Breast epithelium (tissue), 4 donors: ENCODE measurements at regions not wholly inside any gene's neighbourhood (a gene's known extent, or its start where the extent isn't known, plus 50 kb on each side); places are given as distances from the start of the nearest gene placed in this dataset.
A peak's percentile ranks its signal among the peaks of the same experiment; 100 is the strongest.
"Not testable (repeated sequence)": the region's sequence is repeated elsewhere in the genome, so short reads cannot be mapped to it uniquely, and the experiment has no call there.

Source experiments
- DNase-seq, 2 donors: peaks; one replicate each; pipeline ENCODE4 v3.0.0-alpha.2; 2019; ENCODE audit warnings: low spot score in 2 of 2
- H3K27ac ChIP-seq, 2 donors: fragments of 200-600 bp; sonication (generic) in 1 of 2; one replicate each; pipeline ENCODE4 v1.5.1; 2016 to 2019; ENCODE audit warnings: mild to moderate bottlenecking in 1 of 2
- H3K27me3 ChIP-seq, 2 donors: fragments of 200-600 bp; sonication (generic) in 1 of 2; one replicate each; pipeline versions ENCODE4 v1.5.1 to v1.6.0; 2017 to 2019; ENCODE audit warnings: control low read depth in 1 of 2, mild to moderate bottlenecking in 1 of 2
- H3K36me3 ChIP-seq: fragments of 200-600 bp; one replicate; pipeline ENCODE4 v1.5.1; 2019
- H3K4me1 ChIP-seq, 2 donors: fragments of 200-600 bp; sonication (generic); one replicate each; pipeline ENCODE4 v1.5.1; 2016 to 2019; ENCODE audit warnings: control low read depth in 1 of 2
- H3K4me3 ChIP-seq, 3 donors: fragments of 200-600 bp; sonication (generic); 1 replicate in 2 of 3; 2 replicates in 1 of 3; pipeline ENCODE4 v1.5.1; 2016 to 2019; ENCODE audit warnings: mild to moderate bottlenecking in 3 of 3, moderate library complexity in 2 of 3
- H3K9me3 ChIP-seq, 2 donors: fragments of 200-600 bp; sonication (generic) in 1 of 2; one replicate each; pipeline ENCODE4 v1.5.1; 2016 to 2019; ENCODE audit warnings: control low read depth in 1 of 2
- POLR2A ChIP-seq: fragments of 450-650 bp; IDR thresholded peaks from one replicate; pipeline ENCODE4 v1.6.1; 2016; ENCODE audit warnings: antibody characterized with exemption, mild to moderate bottlenecking, moderate library complexity
- POLR2AphosphoS5 ChIP-seq, 3 donors: sonication (generic); formaldehyde crosslinking; IDR thresholded peaks; one replicate each; pipeline ENCODE4 v1.6.1; 2017; ENCODE audit warnings: antibody characterized with exemption in 3 of 3
- intact Hi-C: fragments of 100-400 bp; cut with DNase I; formaldehyde crosslinking; loops from one replicate; pipeline ENCODE4 v1.15.1; 2023; ENCODE audit warnings: low total_unique reads
- TF ChIP-seq, protein P1 (sequence below), 3 donors: fragments of 450-650 bp; IDR thresholded peaks; one replicate each; pipeline ENCODE4 v1.5.1; 2016 to 2017; ENCODE audit warnings: antibody characterized with exemption in 3 of 3, mild to moderate bottlenecking in 3 of 3, moderate library complexity in 3 of 3

DNA sequence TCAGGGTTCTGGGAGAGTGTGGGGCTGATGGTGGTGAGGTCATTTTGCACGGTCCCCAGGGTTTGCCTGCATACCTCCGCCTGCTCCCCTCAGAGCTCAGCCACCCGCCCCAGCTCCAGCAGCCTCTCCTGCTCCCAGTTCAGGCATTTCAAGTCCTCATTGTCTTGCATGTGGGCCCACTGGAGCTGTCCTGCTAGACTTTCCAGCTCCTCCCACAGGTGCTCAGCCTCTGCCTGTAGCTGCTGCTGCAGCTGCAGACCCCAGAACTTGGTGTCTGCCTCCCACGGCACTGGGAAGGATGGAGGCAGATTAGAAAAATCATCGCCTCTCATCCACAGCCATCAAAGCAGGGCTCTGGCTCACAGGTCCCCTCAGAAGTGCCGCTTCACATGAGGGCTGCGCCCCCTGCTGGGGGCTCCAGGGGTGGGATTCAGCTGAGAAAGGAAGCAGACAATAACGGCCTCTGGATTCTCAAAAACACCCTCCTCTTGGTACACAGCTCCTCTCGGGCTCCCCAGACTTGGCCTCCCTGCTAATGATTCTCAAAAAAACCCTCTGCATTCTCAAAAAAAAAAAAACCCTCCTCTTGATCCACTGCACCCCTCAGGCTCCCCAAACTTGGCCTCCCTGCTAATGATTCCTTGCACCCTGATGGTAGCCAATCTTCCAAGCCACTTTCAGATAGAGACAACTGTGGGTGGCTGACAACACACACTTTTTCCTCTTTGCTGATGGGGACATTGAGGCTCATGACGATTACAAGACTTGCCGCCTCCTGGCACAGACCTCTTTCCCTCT lies 89.3 kb upstream of the C2CD4B start:
- no peaks in the 10 kb centered on the region for H3K9me3 ChIP-seq
- no peaks in the 10 kb centered on the region for H3K27me3 ChIP-seq
- H3K4me1 ChIP-seq, result no peaks in the 10 kb centered on the region
- no peak overlapping the region for H3K27ac ChIP-seq
- H3K4me3 ChIP-seq, result no peak overlapping the region
- TF ChIP-seq, protein P1, sequence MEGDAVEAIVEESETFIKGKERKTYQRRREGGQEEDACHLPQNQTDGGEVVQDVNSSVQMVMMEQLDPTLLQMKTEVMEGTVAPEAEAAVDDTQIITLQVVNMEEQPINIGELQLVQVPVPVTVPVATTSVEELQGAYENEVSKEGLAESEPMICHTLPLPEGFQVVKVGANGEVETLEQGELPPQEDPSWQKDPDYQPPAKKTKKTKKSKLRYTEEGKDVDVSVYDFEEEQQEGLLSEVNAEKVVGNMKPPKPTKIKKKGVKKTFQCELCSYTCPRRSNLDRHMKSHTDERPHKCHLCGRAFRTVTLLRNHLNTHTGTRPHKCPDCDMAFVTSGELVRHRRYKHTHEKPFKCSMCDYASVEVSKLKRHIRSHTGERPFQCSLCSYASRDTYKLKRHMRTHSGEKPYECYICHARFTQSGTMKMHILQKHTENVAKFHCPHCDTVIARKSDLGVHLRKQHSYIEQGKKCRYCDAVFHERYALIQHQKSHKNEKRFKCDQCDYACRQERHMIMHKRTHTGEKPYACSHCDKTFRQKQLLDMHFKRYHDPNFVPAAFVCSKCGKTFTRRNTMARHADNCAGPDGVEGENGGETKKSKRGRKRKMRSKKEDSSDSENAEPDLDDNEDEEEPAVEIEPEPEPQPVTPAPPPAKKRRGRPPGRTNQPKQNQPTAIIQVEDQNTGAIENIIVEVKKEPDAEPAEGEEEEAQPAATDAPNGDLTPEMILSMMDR (IDR thresholded peaks at IDR 0.05), result peak in 1 of 3 donors; percentile 36
- no peak for TF ChIP-seq POLR2AphosphoS5 (IDR thresholded peaks at IDR 0.05)
- no peak for DNase-seq
- intact Hi-C loops, result no loop called here
- no peaks in the 10 kb centered on the region for H3K36me3 ChIP-seq

DNA sequence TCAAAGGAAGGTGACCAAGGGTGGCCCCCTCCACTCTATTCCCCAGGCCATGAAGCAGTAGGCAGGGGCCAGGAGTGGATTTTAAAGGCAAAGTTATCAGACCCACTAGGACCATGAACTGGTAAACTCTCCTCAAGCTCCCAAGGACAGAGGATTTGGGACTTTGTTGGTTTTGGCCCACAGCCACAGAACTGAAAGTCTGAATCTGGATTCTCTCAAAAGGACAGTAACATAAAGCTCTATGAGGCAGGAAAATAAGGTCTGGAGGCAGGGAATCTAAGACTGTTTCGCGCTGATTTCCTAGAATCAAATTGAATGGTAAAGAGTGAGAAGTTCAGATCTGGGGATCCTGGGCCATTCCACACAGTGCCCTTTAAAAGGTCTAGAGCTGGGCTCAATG lies 91.3 kb upstream of the C2CD4B start:
- H3K9me3 ChIP-seq, H3K27me3 ChIP-seq, H3K27ac ChIP-seq, intact Hi-C loops, H3K36me3 ChIP-seq, H3K4me3 ChIP-seq, DNase-seq, H3K4me1 ChIP-seq: not testable (repeated sequence)

DNA sequence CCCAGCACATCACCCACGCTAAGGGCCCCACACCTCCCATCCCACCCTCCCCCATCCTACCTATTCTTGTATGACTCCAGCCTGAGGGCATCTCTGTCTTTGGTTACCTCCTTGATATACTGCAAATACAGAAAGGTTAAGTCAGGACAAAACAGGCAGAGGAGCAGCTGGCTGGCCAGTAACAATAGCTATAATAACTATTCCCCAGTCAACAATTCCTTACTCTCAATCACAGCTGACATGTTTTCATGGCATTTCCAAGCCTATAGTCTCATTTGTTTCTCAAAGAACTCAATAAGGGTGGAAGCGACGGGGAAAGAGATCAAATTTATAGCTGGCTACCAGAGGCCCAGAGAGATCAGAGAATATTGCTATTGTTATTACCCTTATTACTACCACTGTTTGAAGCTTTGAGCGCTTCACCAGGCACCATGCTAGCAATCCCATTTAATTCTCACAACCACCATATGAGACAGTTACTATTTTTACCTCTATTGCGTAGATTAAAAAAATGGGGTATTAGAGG lies 93.0 kb upstream of the C2CD4B start:
- TF ChIP-seq, protein P1 (IDR thresholded peaks at IDR 0.05), result no peak
- TF ChIP-seq POLR2A (no peak), POLR2AphosphoS5 (IDR thresholded peaks at IDR 0.05) (no peak)
- Histone ChIP-seq H3K27me3 (no peaks in the 10 kb centered on the region), H3K4me3 (no peak overlapping the region), H3K36me3 (no peaks in the 10 kb centered on the region), H3K27ac (no peak overlapping the region), H3K4me1 (no peaks in the 10 kb centered on the region), H3K9me3 (peaks cover 16 to 23% of the 10 kb centered on the region in 2 donors)
- intact Hi-C loops, result no loop called here
- DNase-seq, result no peak

GRCh38 chr15:62262305-62262941 lies 97.3 kb upstream of the C2CD4B start:
- Histone ChIP-seq H3K4me3 (no peak overlapping the region), H3K27ac (no peak overlapping the region), H3K9me3 (peaks cover 21 to 56% of the 10 kb centered on the region in 2 donors), H3K36me3 (no peaks in the 10 kb centered on the region), H3K4me1 (no peaks in the 10 kb centered on the region), H3K27me3 (no peaks in the 10 kb centered on the region)
- intact Hi-C loops, result no loop called here
- TF ChIP-seq, protein P1 (IDR thresholded peaks at IDR 0.05), result no peak
- no peak for TF ChIP-seq POLR2AphosphoS5 (IDR thresholded peaks at IDR 0.05)
- TF ChIP-seq POLR2A, result no peak
- no peak for DNase-seq

DNA sequence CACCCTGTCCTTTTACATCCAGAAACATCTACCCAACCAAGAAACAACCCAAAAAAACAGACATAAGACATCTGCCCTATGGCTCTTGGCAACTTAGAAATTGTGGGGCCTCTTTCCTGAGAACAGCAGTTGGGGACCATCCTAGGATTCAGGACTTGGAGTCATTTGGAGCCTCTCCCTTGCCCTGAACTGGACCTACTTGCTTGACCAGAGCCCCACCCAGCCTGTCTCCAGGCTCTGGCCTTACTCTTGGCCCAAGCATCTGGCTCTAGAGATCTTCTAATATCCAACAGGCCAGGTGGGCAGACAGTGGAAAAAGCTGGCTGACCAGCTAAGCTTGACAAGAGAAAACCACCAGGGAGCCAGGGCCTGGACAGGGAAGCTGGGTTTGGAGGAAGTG lies 99.1 kb upstream of the C2CD4B start:
- peaks cover 37 to 73% of the 10 kb centered on the region in 2 donors for H3K9me3 ChIP-seq
- no peaks in the 10 kb centered on the region for H3K36me3 ChIP-seq
- TF ChIP-seq, protein P1 (IDR thresholded peaks at IDR 0.05), result no peak
- TF ChIP-seq POLR2A, result no peak
- no peak for TF ChIP-seq POLR2AphosphoS5 (IDR thresholded peaks at IDR 0.05)
- H3K4me1 ChIP-seq, result no peaks in the 10 kb centered on the region
- no peak for DNase-seq
- intact Hi-C loops, result no loop called here
- H3K27ac ChIP-seq, result no peak overlapping the region
- H3K4me3 ChIP-seq, result no peak overlapping the region
- no peaks in the 10 kb centered on the region for H3K27me3 ChIP-seq
